ENCODE measurements at regions not wholly inside any gene's neighbourhood (a gene's known extent, or its start where the extent isn't known, plus 50 kb on each side); places are given as distances from the start of the nearest gene placed in this dataset.

- TF ChIP-seq POLR2A (IDR thresholded peaks at IDR 0.05) (no peak), CTCF (IDR thresholded peaks at IDR 0.05) (no peak)
Measured at GRCh38 chr13:83182845-83183244, 699.4 kb downstream of the SLITRK1 start.
